NCI-H2081 (cell line): ENCODE measurements at regions not wholly inside any gene's neighbourhood (a gene's known extent, or its start where the extent isn't known, plus 50 kb on each side); places are given as distances from the start of the nearest gene placed in this dataset.

Experiments used
- DNase-seq, 2 experiments: peaks; one replicate each; lab custom pipeline; 2025; lab: John Stamatoyannopoulos, UW

DNA sequence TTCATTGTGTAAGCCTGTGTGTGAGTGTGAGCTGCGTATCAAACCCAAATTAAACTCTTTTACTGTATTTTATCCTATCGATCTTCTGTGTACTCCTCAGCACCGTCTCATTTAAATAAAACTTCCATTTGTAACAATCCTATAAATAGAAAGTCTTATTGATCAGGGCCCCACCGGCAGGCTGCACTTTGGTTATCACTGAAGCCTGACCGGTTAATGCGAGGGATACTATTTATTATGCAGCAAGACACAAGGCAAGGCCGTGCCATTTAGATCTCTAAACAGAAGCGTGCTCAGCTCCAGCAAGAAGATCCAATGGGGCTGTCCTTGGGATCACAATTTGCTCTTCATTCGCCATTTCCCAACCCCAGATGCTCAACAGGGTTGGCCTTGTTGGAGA is 252.6 kb upstream of the TSHZ3 start:
- no peak for DNase-seq

DNA sequence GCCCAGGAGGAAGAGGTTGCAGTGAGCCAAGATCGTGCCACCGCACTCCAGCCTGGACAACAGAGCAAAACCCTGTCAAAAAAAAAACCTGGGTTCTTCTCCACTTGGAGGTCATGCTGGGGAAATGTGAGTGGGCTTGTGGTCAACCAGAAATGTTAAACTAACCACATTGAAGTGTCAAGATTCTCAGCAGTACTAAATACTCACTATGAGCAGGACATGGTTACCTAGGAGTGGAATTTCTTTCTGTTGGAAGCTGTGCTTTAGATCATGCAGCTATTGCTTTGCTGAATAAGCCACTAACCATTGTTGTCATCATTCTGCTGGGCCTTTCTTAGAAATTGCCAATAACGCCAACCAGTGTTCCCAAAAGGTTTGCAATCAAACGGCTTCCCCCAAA is 253.3 kb upstream of the TSHZ3 start:
- DNase-seq, result no peak

GRCh38 chr19:31604493-31605040 is 255.3 kb upstream of the TSHZ3 start:
- DNase-seq, result no peak

DNA sequence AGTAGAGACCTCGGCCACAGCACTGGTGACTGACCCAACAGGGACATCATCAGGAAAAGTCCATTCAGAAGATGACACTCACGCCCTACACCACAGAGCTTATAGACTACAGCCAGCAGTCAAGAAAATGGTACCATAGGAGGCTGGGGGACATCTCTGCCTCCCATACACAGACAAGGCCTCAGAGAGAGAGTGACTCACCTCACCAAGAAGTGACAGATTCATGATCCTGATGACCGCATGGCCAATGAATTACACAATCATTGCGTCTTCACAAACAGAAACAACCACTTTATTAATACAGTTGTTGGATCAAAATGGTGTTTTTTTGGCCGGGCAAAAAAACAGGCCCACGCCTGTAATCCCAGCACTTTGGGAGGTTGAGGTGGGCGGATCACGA is 260.8 kb upstream of the TSHZ3 start:
- no peak for DNase-seq

DNA sequence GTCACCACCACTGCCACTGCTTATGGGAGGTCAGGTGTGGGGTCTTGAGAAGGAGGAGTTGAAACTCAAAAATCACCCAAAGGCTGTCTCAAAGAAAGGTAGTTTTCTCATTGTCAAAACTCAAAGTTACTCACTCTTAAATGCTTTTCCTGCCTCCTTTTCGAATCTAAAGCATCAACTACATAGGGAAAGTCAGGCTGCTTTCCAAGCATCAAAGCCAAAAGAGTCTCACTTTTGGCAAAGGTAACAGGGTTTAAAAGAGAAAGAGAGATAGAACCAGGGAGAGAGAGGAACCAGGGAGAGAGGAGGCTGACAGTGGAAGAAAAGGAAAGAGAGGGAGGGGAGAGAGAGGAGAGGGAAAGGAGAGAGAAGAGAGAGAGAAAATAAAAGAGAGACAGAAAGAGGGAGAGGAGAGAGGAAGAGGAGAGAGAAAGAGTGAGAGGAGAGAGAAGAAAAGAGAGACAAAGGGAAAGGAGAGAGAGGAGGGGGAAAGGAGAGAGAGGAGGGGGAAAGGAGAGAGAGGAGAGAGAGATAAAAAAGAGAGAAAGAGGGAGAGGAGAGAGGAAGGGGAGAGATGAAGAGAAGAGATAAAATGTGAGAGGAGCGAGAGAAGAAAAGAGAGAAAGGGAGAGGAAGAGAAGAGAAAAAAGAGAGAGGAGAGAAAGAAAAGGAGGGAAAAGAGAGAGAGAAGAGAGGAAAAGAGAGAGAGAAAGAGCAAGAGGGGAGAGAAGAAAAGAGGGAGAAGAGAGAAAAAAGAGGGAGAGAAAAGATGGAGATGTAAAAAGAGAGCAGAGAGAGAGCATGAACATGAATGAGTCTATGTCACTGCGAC is 262.0 kb upstream of the TSHZ3 start:
- DNase-seq, result no peak

GRCh38 chr19:31612873-31613272 is 263.6 kb upstream of the TSHZ3 start:
- DNase-seq, result no peak

- DNase-seq, result no peak
Measured at GRCh38 chr19:31613683-31614219, 264.5 kb upstream of the TSHZ3 start.

DNA sequence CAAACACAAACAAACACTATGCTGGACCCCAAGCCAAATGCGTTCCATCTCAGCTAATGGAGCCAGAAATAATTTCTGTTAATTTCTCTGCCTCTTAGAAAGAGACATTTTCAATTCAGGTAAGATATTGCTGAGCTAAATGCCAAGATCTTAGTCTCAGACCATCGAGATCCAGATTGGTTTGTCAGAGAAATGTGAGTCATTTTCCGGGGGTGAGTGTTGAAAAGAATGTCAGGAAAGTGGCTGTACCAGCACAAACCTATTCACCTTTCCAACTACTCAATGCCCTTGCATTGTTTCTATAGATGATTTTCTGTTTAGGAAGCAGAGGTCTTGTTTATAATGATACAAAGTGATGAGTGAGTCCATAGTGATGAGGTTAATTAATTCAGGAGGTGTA is 266.8 kb upstream of the TSHZ3 start:
- DNase-seq, result no peak

GRCh38 chr19:31617010-31617585 is 267.9 kb upstream of the TSHZ3 start:
- DNase-seq, result no peak

GRCh38 chr19:31625056-31625455 is 275.8 kb upstream of the TSHZ3 start:
- DNase-seq, result no peak

GRCh38 chr19:31625575-31625974 is 276.3 kb upstream of the TSHZ3 start:
- no peak for DNase-seq

DNA sequence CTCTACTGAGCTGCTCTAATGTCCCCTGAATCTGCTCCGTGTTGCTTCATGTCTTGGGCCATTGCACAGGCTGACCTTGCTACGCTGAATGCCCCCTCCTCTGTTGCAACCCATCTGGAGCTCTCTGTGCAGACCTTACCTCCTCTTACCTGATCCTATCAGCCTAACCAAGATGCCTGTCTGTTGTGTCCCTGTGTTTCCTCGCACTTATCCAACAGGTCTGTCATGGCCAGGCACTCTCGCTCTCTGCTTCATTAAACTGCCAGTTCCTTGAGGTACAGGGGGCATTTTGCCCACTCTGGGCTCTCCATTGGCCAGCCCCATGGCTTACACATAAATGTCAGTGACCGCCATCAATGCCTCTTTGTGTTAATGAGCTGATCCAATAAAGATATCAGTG is 277.7 kb upstream of the TSHZ3 start:
- DNase-seq, result no peak

DNA sequence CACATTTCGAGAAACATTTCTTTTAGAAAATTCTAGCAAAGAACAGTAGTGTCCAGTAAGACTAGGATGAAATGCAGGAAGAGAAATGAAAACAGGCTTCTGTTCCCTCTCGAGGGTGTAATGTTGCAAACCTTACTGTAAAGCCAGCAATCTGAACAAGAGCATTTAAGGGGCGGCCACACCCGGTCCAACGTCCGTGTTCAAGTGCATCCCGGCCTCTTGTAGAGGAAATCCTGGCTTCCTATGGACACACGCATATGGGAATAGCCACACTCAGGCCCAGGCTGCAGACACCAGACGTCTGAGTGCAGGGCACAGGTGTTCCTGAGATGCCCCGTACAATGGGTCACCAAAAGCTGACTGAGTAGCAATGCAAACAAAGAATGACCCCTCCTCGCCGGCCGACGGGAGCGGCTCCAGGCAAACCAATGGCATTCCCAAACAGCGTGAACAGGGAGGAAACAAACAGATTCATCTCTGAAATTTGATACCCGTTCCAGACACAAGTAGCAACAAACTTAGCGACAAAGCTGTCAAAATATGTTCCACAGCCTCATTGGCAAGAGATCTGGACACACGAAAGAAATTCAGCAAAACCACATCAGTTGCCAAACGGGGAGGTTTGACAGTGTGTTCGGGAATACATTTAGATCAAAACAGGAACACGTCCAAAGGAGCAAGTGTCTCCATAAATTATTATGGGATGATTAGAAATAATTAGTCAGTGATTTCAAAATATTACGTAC is 278.6 kb upstream of the TSHZ3 start:
- DNase-seq, result no peak

GRCh38 chr19:31629579-31630363 is 280.5 kb upstream of the TSHZ3 start:
- no peak for DNase-seq

- no peak for DNase-seq
Measured at GRCh38 chr19:31633014-31633413, 283.8 kb upstream of the TSHZ3 start.

DNA sequence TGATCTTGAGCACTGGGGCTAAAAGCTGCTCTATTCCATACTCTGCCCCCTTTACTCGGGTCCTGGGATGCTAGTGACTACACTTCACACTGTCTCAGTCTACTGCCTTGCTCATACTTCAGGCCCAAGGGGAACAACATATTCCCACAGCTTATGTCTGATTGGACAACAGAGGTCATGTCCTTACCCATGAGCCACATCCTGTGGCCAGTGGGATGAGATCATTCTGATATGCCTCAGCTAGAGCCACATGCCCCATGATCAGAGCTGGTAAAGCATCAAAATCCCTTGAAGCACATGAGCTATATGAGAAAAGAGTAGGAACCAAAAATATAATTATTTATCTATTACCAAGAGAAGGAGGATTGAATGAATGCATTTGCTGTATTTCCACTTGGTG is 290.1 kb upstream of the TSHZ3 start:
- DNase-seq, result no peak

DNA sequence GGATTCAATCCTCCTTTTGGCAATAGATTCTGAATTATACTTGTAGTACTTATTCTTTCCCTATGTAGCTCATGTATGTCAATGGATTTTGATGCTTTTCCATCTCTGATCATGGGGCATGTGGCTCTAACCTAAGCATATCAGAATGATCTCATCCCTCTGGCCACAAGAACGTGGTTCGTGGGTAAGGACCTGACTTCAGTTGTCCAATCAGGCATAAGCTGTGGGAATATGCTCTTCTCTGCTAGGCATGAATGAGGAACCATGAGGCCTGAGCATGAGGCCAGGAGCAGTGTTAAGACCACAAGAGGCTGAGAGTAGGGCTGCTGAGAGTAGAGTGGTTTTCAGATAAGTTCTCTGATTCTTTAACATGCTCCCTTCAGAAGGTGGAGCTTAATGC is 292.4 kb upstream of the TSHZ3 start:
- no peak for DNase-seq

- no peak for DNase-seq
Measured at GRCh38 chr19:31648347-31648746, 299.1 kb upstream of the TSHZ3 start.

- DNase-seq, result no peak
Measured at GRCh38 chr19:31656507-31656906, 307.3 kb upstream of the TSHZ3 start.

GRCh38 chr19:31658993-31659896 is 310.0 kb upstream of the TSHZ3 start:
- DNase-seq, result no peak

- DNase-seq, result no peak
Measured at GRCh38 chr19:31659897-31660210, 310.6 kb upstream of the TSHZ3 start.
